Daoy (cell line): ENCODE measurements at regions not wholly inside any gene's neighbourhood (a gene's known extent, or its start where the extent isn't known, plus 50 kb on each side); places are given as distances from the start of the nearest gene placed in this dataset.
A peak's percentile ranks its signal among the peaks of the same experiment; 100 is the strongest.
"Not testable (repeated sequence)": the region's sequence is repeated elsewhere in the genome, so short reads cannot be mapped to it uniquely, and the experiment has no call there.

Experiments
- DNase-seq: peaks from one replicate; pipeline ENCODE4 v3.0.0-alpha.2; 2015; ENCODE audit warnings: low read depth

DNA sequence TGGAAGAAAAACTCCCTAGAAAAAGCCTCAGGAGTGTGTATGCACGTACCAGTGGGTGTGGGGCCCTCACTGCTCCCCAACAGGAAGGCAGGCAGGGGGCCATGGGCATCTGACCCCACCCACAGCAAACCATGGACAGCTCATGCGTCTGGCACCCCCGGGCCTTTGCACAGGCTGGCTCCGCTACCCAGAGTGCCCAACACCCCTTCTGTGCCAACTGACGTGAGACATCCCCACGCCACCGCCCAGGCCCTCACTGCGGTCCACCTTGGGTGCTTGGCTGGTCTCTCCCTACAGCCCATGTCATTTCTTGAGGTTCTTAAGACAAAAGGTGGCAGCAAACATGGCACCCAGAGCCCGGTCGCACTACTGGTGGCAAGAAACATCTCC lies 91.4 kb downstream of the NCOR2 start:
- DNase-seq, result no peak

DNA sequence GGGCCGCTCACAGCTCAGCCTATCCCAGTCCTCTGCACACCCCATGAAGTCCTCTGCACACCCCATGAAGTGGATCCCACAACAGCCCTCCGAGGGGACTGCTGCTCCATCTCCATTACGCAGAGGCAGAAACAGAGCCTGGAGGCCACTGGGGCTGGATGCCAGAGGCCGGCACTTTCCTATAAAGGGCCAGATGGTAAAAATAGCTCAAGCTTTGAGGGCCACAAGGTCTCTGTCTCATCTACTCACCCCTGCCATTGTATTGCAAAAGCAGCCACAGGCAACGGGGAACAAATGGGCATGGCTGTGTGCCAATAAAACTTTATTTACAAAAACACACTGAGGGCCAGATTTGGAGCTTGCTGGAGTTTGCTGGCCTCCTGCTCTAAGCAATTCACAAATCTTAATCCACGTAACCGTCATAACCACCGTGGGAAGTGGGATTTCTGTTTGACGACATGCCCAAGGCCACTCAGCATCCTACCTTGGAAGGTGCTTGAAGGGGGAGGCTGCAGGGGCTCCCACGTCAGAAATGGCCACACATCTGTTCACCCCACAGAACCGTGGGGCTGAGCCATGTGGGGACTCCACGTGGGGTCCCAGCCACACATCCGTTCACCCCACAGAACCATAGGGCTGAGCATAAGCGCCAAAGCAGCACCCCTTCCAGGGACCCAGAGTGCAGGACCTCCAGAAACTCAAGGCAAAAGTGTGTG lies 92.0 kb downstream of the NCOR2 start:
- DNase-seq, result no peak

GRCh38 chr12:124474709-124475108 lies 92.7 kb downstream of the NCOR2 start:
- no peak for DNase-seq

GRCh38 chr12:124472690-124473279 lies 94.6 kb downstream of the NCOR2 start:
- DNase-seq, result no peak

DNA sequence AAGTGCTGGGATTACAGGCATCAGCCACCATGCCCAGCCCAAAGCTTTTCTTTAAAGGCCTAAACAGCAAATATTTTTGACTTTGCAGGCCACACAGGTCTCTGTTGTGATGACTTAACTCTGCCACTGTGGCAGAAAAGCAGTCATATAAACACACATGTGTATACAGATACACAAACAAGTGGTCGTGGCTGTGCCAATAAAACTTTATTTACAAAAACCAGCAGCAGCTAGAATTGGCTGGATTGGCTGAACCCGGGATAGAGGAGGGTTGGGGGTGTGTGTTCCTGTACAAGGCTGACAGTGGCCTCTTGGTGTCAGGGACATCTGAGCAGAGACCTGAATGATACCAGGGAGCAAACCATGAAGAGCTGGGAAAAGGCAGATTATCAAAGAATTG lies 95.6 kb downstream of the NCOR2 start:
- no peak for DNase-seq

DNA sequence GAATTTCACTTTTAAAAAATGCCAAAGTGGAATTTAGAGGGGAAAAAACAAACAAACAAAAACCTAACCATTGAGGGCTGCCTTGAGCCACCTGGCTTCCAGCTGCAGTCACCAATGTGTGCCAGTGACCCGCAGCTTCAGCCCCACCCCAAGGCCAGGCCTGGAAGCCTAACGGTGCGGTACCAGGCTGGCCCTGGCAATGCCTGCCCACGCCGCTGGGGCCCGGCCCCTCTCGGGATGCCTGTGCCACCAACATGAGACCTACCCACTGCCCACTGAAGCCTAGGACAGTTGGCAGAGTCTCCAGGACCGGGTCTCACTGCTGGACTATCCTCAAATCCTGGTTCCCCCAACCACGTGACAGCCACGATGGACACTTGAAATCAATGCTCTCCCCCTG lies 96.6 kb downstream of the NCOR2 start:
- DNase-seq, result no peak

- no peak for DNase-seq
These were observed 97.3 kb downstream of the NCOR2 start for GRCh38 chr12:124470139-124470538.

DNA sequence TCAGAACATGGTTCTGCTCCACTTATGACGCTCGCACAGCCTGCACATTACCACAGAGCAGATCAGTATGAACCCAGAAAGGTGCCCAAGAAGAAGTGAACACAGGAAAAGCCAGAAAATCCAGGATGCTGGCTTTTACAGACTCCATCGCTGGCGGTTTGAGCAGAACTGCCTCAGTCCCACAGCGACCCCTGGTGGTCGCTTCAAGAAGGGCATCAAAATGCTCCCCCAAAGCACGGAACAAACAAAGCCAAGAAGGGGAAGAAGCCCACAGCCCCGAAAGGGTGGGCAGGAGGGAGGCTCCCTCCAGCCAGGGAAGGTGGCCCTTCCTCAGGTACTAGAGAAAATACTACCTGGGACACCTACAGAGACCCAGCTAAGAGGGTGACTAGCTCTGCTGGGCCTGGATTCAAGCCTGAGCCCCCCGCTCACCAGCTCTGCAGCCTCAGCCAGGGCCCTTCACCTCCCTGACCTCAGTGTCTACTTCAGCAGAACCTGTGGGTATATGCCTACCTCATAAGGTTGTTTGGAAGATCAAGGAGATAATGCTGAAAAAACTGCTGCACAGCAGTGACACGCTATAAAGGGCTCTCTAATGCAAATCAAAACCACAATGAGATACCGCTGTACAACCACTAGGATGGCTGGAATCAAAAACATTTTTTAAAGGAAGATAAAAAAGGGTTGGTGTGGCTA lies 98.1 kb downstream of the NCOR2 start:
- no peak for DNase-seq

DNA sequence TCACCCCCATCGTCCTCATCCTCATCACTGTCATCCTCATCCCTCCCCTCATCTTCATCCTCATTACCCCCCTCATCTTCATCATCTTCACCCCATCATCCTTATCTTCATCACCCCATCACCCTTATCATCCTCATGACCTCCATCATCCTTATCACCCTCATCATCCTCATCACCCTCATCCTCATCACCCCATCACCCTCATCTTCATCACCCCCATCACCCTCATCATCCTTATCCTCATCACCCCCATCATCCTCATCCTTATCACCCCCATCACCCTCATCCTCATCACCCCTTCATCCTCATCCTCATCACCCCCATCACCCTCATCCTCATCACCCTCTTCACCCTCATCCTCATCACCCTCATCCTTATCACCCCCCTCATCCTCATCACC lies 99.9 kb downstream of the NCOR2 start:
- DNase-seq, result not testable (repeated sequence)

GRCh38 chr12:124466216-124467128 lies 100.9 kb downstream of the NCOR2 start:
- DNase-seq, result peak; percentile 41

DNA sequence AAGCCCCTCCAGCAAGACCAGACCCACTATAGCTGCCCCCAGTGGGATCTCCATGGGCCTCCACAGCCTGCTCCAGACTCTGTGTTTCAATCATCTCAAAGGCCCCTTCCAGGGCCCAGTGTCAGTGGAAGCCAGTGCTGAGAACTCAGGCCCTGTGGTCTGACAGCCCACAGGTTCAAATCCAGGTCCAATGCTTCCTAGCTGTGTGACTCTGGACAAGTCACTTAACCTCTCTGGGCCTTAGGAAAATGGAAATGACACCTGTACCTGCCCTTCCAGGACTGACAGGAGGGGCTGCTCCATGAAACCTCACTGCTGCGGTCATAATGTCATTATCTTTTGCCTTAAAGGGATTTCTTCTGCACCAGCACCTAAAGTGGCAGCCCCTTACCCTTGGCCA lies 101.9 kb downstream of the NCOR2 start:
- no peak for DNase-seq

DNA sequence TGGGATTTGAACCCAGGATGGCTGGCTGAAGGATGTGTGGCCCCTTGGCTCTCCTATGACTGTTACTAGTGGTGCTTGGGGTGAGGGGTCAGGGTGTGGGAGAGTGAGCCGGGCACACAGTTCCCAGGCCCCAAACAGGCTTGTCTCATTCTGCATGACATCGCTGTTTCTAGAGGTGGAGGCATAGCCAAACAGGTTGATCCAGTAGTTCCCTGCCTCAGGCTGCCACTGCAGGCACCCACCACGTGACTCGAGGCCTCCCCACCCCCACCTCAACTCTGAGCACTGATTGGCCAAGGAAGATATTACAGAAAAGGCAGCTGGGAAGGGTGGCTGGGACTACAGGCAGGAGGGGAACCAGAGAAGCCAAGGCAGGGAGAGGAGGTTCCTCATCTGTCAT lies 102.6 kb downstream of the NCOR2 start:
- no peak for DNase-seq

- no peak for DNase-seq
These were observed 103.3 kb downstream of the NCOR2 start for GRCh38 chr12:124464062-124464461.

DNA sequence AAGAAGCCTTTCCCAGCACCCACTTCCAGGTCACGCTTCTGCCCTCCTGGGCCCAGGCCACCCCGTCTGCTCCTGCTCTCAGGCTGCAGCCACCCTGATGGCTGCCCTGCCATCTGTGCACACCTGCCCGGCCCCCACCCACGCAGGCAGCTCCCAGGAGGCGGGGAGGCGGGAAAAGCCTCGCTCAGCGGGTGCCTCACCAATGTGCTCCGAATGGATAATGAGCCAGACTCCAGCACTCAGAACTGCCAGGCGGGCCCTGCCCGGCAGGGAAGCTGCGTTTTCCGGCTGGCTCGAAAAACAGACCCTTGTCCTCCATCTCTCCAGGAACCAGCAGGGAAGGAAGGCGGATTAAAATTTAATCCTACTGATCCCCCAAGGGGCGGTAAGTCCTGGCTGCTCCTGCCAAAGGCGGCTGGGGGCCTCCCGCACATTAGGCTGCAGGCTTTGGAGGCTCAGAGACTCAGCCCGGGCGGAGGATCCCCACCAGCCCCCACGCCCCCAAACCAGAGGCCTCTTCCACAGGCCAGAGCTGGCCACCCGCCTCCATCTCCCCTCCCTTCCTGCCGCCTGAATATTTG lies 104.0 kb downstream of the NCOR2 start:
- DNase-seq, result no peak

GRCh38 chr12:124462750-124463149 lies 104.7 kb downstream of the NCOR2 start:
- DNase-seq, result no peak

- DNase-seq, result no peak
These were observed 105.4 kb downstream of the NCOR2 start for GRCh38 chr12:124461851-124462623.

DNA sequence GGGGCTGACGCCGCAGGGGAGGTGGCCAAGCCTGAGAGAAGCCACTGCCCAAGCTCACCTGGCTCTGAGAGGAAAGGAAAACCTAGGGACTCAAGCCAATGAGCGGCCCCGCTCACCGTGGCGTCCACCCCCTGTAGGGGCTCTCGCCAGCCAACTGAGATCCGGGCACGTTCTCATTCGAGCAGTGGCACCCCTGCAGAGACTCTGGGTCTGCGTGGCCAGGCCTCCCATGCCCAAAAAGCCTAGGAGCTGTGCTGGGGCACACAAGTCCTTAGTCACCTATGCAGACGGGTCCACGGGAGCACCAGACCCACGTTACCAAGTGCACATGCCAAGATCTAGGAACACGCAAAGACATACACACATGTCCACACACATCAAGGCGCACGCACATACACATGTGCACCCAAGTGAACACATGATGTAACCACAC lies 106.2 kb downstream of the NCOR2 start:
- DNase-seq, result no peak

- DNase-seq, result no peak
These were observed 106.6 kb downstream of the NCOR2 start for GRCh38 chr12:124460771-124461170.

DNA sequence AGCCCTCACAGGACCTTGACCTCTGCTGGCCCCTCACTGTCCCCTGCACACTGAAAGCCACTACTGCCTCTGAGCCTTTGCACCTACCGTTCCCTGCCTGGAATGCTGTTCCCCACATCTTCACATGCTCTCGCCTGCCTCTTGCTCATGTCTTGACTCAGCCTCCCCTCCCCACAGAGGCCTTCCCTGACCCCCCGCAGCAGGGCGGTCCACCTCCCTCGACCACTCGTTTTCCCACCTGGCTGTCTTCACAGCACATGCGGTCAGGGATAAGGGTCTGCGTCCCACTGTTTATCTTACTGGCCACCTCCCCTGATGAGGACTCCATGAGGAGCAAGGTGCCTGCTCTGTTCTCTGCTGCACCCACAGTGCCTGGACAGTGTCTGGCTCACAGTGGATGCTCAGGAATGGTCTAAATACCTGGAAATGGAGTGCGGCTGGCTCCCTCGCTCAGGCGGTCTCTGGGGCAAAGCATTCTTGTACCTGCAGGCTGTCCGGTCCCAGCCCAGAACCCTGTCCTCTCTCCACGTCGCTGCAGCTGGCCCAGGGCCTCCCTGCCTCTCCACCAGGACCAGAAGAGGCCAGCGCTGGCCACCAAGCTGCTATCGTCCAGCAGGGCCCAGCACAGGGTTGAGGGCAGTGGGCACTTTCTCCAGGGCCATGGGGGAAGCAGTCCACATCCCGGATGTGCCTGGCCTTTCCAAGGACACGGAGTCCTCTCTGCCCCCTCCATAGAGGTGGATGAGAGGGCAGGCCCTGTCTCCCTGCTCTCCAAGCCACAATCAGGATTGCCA lies 107.4 kb downstream of the NCOR2 start:
- no peak for DNase-seq
